Gastrocnemius medialis (tissue), 4 donors: ENCODE measurements at regions not wholly inside any gene's neighbourhood (a gene's known extent, or its start where the extent isn't known, plus 50 kb on each side); places are given as distances from the start of the nearest gene placed in this dataset.

Experiments
- ATAC-seq, 2 donors: fragments of 150-250 bp; one replicate each; pipeline ENCODE4 v1.9.1; 2016
- DNase-seq, 2 donors: peaks; one replicate each; pipeline ENCODE4 v3.0.0-alpha.2; 2019
- H3K27ac ChIP-seq, 4 donors: fragments of 200-600 bp; sonication (generic); 1 replicate in 1 of 4; 2 replicates in 3 of 4; pipeline ENCODE4 v1.5.1; 2016 to 2018; ENCODE audit warnings: mild to moderate bottlenecking in 2 of 4, moderate library complexity in 1 of 4
- H3K27me3 ChIP-seq, 3 donors: fragments of 200-600 bp; sonication (generic) in 2 of 3; 1 replicate in 1 of 3; 2 replicates in 2 of 3; pipeline versions ENCODE4 v1.5.1 to v1.6.0; 2016 to 2019; ENCODE audit warnings: mild to moderate bottlenecking in 1 of 3, moderate library complexity in 1 of 3
- H3K36me3 ChIP-seq, 2 donors: fragments of 200-600 bp; sonication (generic) in 1 of 2; one replicate each; pipeline ENCODE4 v1.5.1; 2017 to 2018
- H3K4me1 ChIP-seq, 2 donors: fragments of 200-600 bp; sonication (generic) in 1 of 2; one replicate each; pipeline ENCODE4 v1.5.1; 2016 to 2017; ENCODE audit warnings: mild to moderate bottlenecking in 2 of 2
- H3K4me3 ChIP-seq, 4 donors: fragments of 200-600 bp; sonication (generic) in 3 of 4; 1 replicate in 1 of 4; 2 replicates in 3 of 4; pipeline ENCODE4 v1.5.1; 2016 to 2019; ENCODE audit warnings: mild to moderate bottlenecking in 2 of 4
- H3K9me3 ChIP-seq, 3 donors: fragments of 200-600 bp; sonication (generic) in 2 of 3; 1 replicate in 1 of 3; 2 replicates in 2 of 3; pipeline ENCODE4 v1.5.1; 2016 to 2019
- CTCF ChIP-seq, 5 experiments: fragments of 450-650 bp in 3 of 5; fragments of 200-600 bp in 2 of 5; sonication (generic) in 2 of 5; IDR thresholded peaks in 4 of 5; conservative IDR thresholded peaks in 1 of 5; 1 replicate in 4 of 5; 2 replicates in 1 of 5; pipeline ENCODE4 v1.5.1; 2016 to 2019; ENCODE audit warnings: antibody characterized with exemption in 5 of 5, mild to moderate bottlenecking in 3 of 5, moderate library complexity in 3 of 5
- POLR2A ChIP-seq, 2 donors: fragments of 450-650 bp; IDR thresholded peaks; one replicate each; pipeline ENCODE4 v1.6.1; 2017; ENCODE audit warnings: antibody characterized with exemption in 2 of 2, mild to moderate bottlenecking in 2 of 2, moderate library complexity in 2 of 2
- in situ Hi-C, 4 donors: fragments of 200-750 bp; cut with MboI; loops; one replicate each; pipeline versions ENCODE4 v1.15.0 to v1.8.0; 2017; ENCODE audit warnings: low sequenced_read_pairs in 4 of 4
- intact Hi-C: fragments of 100-400 bp; cut with DNase I; formaldehyde crosslinking; loops from one replicate; pipeline ENCODE4 v1.15.1; 2023; ENCODE audit warnings: low total_unique reads

DNA sequence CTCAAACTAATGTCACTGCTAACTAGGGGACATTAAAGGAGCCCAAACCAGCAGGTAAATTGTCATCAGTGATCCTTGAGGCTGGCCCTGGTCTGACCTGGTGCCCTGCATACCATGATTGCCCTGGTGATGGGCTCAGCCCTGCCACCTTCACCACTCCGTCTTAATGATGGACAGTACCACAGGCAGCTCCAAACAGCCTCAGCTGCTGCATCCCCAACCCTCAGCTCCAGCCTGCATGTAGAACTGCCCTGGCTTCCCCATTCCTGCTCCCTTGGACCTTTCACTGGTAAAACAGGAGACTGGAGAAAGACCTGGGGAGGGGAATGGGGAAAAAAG, 190.0 kb downstream of the GAS1 start:
- intact Hi-C loops, result no loop called here
- no peak for TF ChIP-seq POLR2A (IDR thresholded peaks at IDR 0.05)
- no peak for TF ChIP-seq CTCF (IDR thresholded peaks at IDR 0.05 in 4 of 5, conservative IDR thresholded peaks at IDR 0.05 in 1 of 5)
- H3K9me3 ChIP-seq, result no peaks in the 10 kb centered on the region
- H3K36me3 ChIP-seq, result no peaks in the 10 kb centered on the region
- no peaks in the 10 kb centered on the region for H3K4me1 ChIP-seq
- H3K27me3 ChIP-seq, result no peaks in the 10 kb centered on the region
- in situ Hi-C loops, result no loop called here
- DNase-seq (no peak), ATAC-seq (no peak)
- H3K27ac ChIP-seq, result no peak overlapping the region
- H3K4me3 ChIP-seq, result no peak overlapping the region

GRCh38 chr9:86756576-86757381, 190.5 kb downstream of the GAS1 start:
- Histone ChIP-seq H3K4me3 (no peak overlapping the region), H3K27ac (no peak overlapping the region), H3K27me3 (no peaks in the 10 kb centered on the region), H3K9me3 (no peaks in the 10 kb centered on the region), H3K36me3 (no peaks in the 10 kb centered on the region), H3K4me1 (no peaks in the 10 kb centered on the region)
- intact Hi-C loops, result no loop called here
- ATAC-seq, result no peak
- no peak for TF ChIP-seq POLR2A (IDR thresholded peaks at IDR 0.05)
- no peak for TF ChIP-seq CTCF (IDR thresholded peaks at IDR 0.05 in 4 of 5, conservative IDR thresholded peaks at IDR 0.05 in 1 of 5)
- DNase-seq, result no peak
- in situ Hi-C loops, result no loop called here

GRCh38 chr9:86755561-86755941, 191.8 kb downstream of the GAS1 start:
- Histone ChIP-seq H3K27me3 (no peaks in the 10 kb centered on the region), H3K36me3 (no peaks in the 10 kb centered on the region), H3K4me1 (no peaks in the 10 kb centered on the region), H3K27ac (no peak overlapping the region), H3K4me3 (no peak overlapping the region), H3K9me3 (no peaks in the 10 kb centered on the region)
- DNase-seq, result no peak
- intact Hi-C loops, result no loop called here
- no peak for ATAC-seq
- in situ Hi-C loops, result no loop called here
- TF ChIP-seq CTCF (IDR thresholded peaks at IDR 0.05 in 4 of 5, conservative IDR thresholded peaks at IDR 0.05 in 1 of 5) (no peak), POLR2A (IDR thresholded peaks at IDR 0.05) (no peak)

GRCh38 chr9:86754581-86755560, 192.4 kb downstream of the GAS1 start:
- Histone ChIP-seq H3K27ac (no peak overlapping the region), H3K36me3 (no peaks in the 10 kb centered on the region), H3K27me3 (no peaks in the 10 kb centered on the region), H3K4me3 (no peak overlapping the region), H3K4me1 (no peaks in the 10 kb centered on the region), H3K9me3 (no peaks in the 10 kb centered on the region)
- ATAC-seq (no peak), DNase-seq (no peak)
- in situ Hi-C loops, result no loop called here
- no peak for TF ChIP-seq CTCF (IDR thresholded peaks at IDR 0.05 in 4 of 5, conservative IDR thresholded peaks at IDR 0.05 in 1 of 5)
- TF ChIP-seq POLR2A (IDR thresholded peaks at IDR 0.05), result no peak
- intact Hi-C loops, result no loop called here
